OCI-LY7 (cell line): ENCODE measurements at regions not wholly inside any gene's neighbourhood (a gene's known extent, or its start where the extent isn't known, plus 50 kb on each side); places are given as distances from the start of the nearest gene placed in this dataset.

Source experiments
- CTCF ChIP-seq: fragments of 200-600 bp; sonication (generic); conservative IDR thresholded peaks from 2 replicates; pipeline ENCODE4 v1.5.1; 2014; ENCODE audit warnings: mild to moderate bottlenecking, antibody characterized with exemption, low read length, moderate library complexity, mixed read lengths
- EZH2phosphoT487 ChIP-seq: fragments of 200-600 bp; sonication (generic); IDR thresholded peaks from 2 replicates; pipeline ENCODE4 v1.6.1; 2018; ENCODE audit warnings: low read depth, borderline replicate concordance, mild to moderate bottlenecking, mixed run types, antibody characterized with exemption, low read length, moderate library complexity, mixed read lengths

- TF ChIP-seq CTCF (no peak), EZH2phosphoT487 (no peak)
These were observed 66.1 kb upstream of the ID2 start for GRCh38 chr2:8615576-8616281.
